ENCODE measurements at regions not wholly inside any gene's neighbourhood (a gene's known extent, or its start where the extent isn't known, plus 50 kb on each side); places are given as distances from the start of the nearest gene placed in this dataset.

DNA sequence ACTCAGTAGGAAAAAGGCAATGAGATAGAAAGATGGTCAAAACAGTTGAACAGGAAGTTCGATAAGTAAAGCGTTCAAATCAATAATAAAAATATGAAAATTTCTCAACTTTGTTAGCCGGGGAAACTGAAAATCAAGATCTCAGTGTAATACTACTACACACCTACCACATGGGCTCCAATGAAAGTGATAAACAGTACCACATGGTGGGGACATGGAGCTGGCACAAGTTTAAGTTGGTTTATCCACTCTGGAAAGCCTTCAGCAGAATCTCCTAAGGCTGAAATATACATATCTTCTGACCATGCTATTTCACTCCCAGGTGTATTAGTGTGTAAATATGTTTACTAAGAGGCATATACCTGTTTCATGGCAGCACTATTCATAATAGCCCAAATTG, 126.8 kb downstream of the NXNL2 start:
- TF ChIP-seq, protein P1, sequence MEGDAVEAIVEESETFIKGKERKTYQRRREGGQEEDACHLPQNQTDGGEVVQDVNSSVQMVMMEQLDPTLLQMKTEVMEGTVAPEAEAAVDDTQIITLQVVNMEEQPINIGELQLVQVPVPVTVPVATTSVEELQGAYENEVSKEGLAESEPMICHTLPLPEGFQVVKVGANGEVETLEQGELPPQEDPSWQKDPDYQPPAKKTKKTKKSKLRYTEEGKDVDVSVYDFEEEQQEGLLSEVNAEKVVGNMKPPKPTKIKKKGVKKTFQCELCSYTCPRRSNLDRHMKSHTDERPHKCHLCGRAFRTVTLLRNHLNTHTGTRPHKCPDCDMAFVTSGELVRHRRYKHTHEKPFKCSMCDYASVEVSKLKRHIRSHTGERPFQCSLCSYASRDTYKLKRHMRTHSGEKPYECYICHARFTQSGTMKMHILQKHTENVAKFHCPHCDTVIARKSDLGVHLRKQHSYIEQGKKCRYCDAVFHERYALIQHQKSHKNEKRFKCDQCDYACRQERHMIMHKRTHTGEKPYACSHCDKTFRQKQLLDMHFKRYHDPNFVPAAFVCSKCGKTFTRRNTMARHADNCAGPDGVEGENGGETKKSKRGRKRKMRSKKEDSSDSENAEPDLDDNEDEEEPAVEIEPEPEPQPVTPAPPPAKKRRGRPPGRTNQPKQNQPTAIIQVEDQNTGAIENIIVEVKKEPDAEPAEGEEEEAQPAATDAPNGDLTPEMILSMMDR (IDR thresholded peaks at IDR 0.05) = no peak
- TF ChIP-seq POLR2AphosphoS5 (IDR thresholded peaks at IDR 0.05; ENCODE audit: low read depth, low read length) = no peak
